ENCODE measurements at regions not wholly inside any gene's neighbourhood (a gene's known extent, or its start where the extent isn't known, plus 50 kb on each side); places are given as distances from the start of the nearest gene placed in this dataset.

- H3K27me3 ChIP-seq (ENCODE audit: control insufficient read depth in 3 of 3, insufficient read depth in 3 of 3, low read length in 2 of 3) = no peaks in the 10 kb centered on the region
- H3K9ac ChIP-seq (ENCODE audit: insufficient read depth in 1 of 2, low read length in 2 of 2) = no peak overlapping the region
- H3K4me1 ChIP-seq (ENCODE audit: control insufficient read depth in 5 of 5, insufficient read depth in 5 of 5, low read length in 5 of 5) = peaks cover 0 to 14% (median 0%) of the 10 kb centered on the region in 5 donors
- TF ChIP-seq, protein P1, sequence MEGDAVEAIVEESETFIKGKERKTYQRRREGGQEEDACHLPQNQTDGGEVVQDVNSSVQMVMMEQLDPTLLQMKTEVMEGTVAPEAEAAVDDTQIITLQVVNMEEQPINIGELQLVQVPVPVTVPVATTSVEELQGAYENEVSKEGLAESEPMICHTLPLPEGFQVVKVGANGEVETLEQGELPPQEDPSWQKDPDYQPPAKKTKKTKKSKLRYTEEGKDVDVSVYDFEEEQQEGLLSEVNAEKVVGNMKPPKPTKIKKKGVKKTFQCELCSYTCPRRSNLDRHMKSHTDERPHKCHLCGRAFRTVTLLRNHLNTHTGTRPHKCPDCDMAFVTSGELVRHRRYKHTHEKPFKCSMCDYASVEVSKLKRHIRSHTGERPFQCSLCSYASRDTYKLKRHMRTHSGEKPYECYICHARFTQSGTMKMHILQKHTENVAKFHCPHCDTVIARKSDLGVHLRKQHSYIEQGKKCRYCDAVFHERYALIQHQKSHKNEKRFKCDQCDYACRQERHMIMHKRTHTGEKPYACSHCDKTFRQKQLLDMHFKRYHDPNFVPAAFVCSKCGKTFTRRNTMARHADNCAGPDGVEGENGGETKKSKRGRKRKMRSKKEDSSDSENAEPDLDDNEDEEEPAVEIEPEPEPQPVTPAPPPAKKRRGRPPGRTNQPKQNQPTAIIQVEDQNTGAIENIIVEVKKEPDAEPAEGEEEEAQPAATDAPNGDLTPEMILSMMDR (IDR thresholded peaks at IDR 0.05; ENCODE audit: control extremely low read depth, extremely low read depth) = no peak
- H3K4me3 ChIP-seq = no peak overlapping the region
- H3K36me3 ChIP-seq (ENCODE audit: control insufficient read depth in 4 of 4, insufficient read depth in 4 of 4, low read length in 4 of 4) = no peaks in the 10 kb centered on the region
- WGBS, 2 donors = 93 to 95% methylated on average over 1 of the region's 1 CpG
- no peak overlapping the region for H3K27ac ChIP-seq (ENCODE audit: low read depth in 1 of 2, low read length in 1 of 2)
- DNase-seq (no peak), ATAC-seq (ENCODE audit: insufficient read depth, low FRiP score) (no peak)
- H3K9me3 ChIP-seq (ENCODE audit: control insufficient read depth in 4 of 4, insufficient read depth in 3 of 4, low read length in 3 of 4) = no peaks in the 10 kb centered on the region
Observed at GRCh38 chr2:167484875-167485274, 596.6 kb downstream of the XIRP2 start.

DNA sequence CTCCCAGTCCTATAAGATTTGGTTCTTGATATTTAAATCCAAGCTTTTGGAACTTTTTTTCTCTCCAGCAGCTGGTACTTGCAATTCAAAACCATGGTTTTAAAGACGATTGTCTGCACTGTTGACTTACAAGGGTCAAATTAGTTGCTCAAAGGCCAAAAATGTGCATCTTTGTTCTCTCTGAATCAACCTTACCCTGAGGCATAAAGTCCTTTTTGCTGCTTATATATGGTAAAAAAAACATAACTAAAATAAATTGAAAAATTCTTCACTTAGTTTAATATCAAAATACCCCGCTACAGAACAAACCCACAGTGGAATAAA lies 592.7 kb downstream of the XIRP2 start:
- 85 to 89% methylated on average over 2 of the region's 2 CpGs for WGBS, 2 donors
- no peak for DNase-seq
- no peaks in the 10 kb centered on the region for H3K27me3 ChIP-seq (ENCODE audit: control insufficient read depth in 3 of 3, insufficient read depth in 3 of 3, low read length in 2 of 3)

DNA sequence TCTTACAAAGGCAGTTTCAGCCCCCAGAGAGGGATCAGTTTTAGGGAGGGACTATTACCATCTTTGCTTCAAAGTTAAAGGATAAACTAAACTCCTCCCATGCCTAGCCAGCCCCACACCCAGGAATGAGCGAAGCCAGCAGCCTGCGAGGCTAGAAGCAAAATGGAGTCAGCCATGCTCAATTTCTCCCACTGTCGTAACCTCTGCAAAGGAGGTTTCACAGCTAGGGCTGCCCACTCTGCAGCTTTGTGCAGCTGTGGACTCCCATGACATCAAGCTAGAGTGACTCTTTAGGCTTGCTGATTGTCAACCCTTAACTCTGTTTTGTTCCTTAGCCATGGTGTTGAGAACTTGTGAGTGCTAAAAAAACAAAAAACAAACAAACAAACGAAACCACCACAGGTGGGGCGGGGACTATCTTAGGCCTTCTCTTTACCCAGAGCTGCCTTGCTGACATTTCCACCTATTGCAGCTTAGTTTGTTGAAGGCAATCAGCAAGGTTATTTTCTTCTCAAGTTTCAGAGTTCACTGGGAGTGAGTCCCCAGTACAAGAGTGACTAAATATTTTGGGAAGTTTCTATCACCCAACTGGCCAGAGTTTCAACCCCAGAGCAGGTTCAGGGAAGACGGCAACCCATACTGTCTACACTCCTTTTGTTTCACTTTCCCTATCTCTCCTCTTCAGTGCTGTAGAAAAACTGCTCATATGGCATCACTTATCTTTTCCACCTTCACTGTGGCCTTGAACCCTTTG lies 592.1 kb downstream of the XIRP2 start:
- TF ChIP-seq, protein P1 (IDR thresholded peaks at IDR 0.05; ENCODE audit: control extremely low read depth, extremely low read depth) = no peak
- DNase-seq (no peak), ATAC-seq (ENCODE audit: insufficient read depth, low FRiP score) (no peak)
- no peak overlapping the region for H3K27ac ChIP-seq (ENCODE audit: low read depth in 1 of 2, low read length in 1 of 2)
- no peaks in the 10 kb centered on the region for H3K9me3 ChIP-seq (ENCODE audit: control insufficient read depth in 4 of 4, insufficient read depth in 3 of 4, low read length in 3 of 4)
- no peaks in the 10 kb centered on the region for H3K36me3 ChIP-seq (ENCODE audit: control insufficient read depth in 4 of 4, insufficient read depth in 4 of 4, low read length in 4 of 4)
- peaks cover 0 to 5% (median 0%) of the 10 kb centered on the region in 5 donors for H3K4me1 ChIP-seq (ENCODE audit: control insufficient read depth in 5 of 5, insufficient read depth in 5 of 5, low read length in 5 of 5)
- H3K27me3 ChIP-seq (ENCODE audit: control insufficient read depth in 3 of 3, insufficient read depth in 3 of 3, low read length in 2 of 3) = no peaks in the 10 kb centered on the region
- no peak overlapping the region for H3K9ac ChIP-seq (ENCODE audit: insufficient read depth in 1 of 2, low read length in 2 of 2)
- 92 to 95% methylated on average over 6 of the region's 6 CpGs for WGBS, 2 donors
- no peak overlapping the region for H3K4me3 ChIP-seq

More for the DNA sequence above, 592.7 kb downstream of the XIRP2 start:
- Histone ChIP-seq H3K36me3 (ENCODE audit: control insufficient read depth in 4 of 4, insufficient read depth in 4 of 4, low read length in 4 of 4) (no peaks in the 10 kb centered on the region), H3K4me1 (ENCODE audit: control insufficient read depth in 5 of 5, insufficient read depth in 5 of 5, low read length in 5 of 5) (peaks cover 0 to 5% (median 0%) of the 10 kb centered on the region in 5 donors), H3K27ac (ENCODE audit: low read depth in 1 of 2, low read length in 1 of 2) (no peak overlapping the region), H3K9me3 (ENCODE audit: control insufficient read depth in 4 of 4, insufficient read depth in 3 of 4, low read length in 3 of 4) (no peaks in the 10 kb centered on the region), H3K9ac (ENCODE audit: insufficient read depth in 1 of 2, low read length in 2 of 2) (no peak overlapping the region), H3K4me3 (no peak overlapping the region)
- TF ChIP-seq, protein P1 (IDR thresholded peaks at IDR 0.05; ENCODE audit: control extremely low read depth, extremely low read depth) = no peak
- no peak for ATAC-seq (ENCODE audit: insufficient read depth, low FRiP score)

GRCh38 chr2:167478196-167478595 lies 589.9 kb downstream of the XIRP2 start:
- Histone ChIP-seq H3K4me1 (ENCODE audit: control insufficient read depth in 5 of 5, insufficient read depth in 5 of 5, low read length in 5 of 5) (no peaks in the 10 kb centered on the region), H3K9me3 (ENCODE audit: control insufficient read depth in 4 of 4, insufficient read depth in 3 of 4, low read length in 3 of 4) (no peaks in the 10 kb centered on the region), H3K9ac (ENCODE audit: insufficient read depth in 1 of 2, low read length in 2 of 2) (no peak overlapping the region), H3K4me3 (no peak overlapping the region), H3K36me3 (ENCODE audit: control insufficient read depth in 4 of 4, insufficient read depth in 4 of 4, low read length in 4 of 4) (no peaks in the 10 kb centered on the region), H3K27me3 (ENCODE audit: control insufficient read depth in 3 of 3, insufficient read depth in 3 of 3, low read length in 2 of 3) (no peaks in the 10 kb centered on the region), H3K27ac (ENCODE audit: low read depth in 1 of 2, low read length in 1 of 2) (no peak overlapping the region)
- 80 to 85% methylated on average over 3 of the region's 3 CpGs for WGBS, 2 donors
- ATAC-seq (ENCODE audit: insufficient read depth, low FRiP score) = no peak
- TF ChIP-seq, protein P1 (IDR thresholded peaks at IDR 0.05; ENCODE audit: control extremely low read depth, extremely low read depth) = no peak
- no peak for DNase-seq
